GM12892 (cell line): ENCODE measurements at regions not wholly inside any gene's neighbourhood (a gene's known extent, or its start where the extent isn't known, plus 50 kb on each side); places are given as distances from the start of the nearest gene placed in this dataset.

Experiments used
- DNase-seq: peaks from one replicate; pipeline ENCODE4 v3.0.0; 2011; ENCODE audit not compliant: insufficient read length
- FAIRE-seq: peaks from 2 replicates; lab custom pipeline; 2011; peaks lifted over from hg19 to GRCh38; lab: Jason Lieb, UNC
- POLR2A ChIP-seq: IDR thresholded peaks from 2 replicates; pipeline ENCODE4 v1.6.1; 2011; ENCODE audit warnings: low read depth, low read length, control low read depth
- POLR2AphosphoS5 ChIP-seq: IDR thresholded peaks from 2 replicates; pipeline ENCODE4 v1.6.1; 2011; ENCODE audit warnings: low read depth, low read length, control low read depth
- TAF1 ChIP-seq: IDR thresholded peaks from 2 replicates; pipeline ENCODE4 v1.6.1; 2011; ENCODE audit warnings: low read depth, mild to moderate bottlenecking, control low read depth, low read length, borderline replicate concordance

GRCh38 chr3:78347176-78347575, 1307.3 kb downstream of the ROBO2 start:
- FAIRE-seq, result no peak
- no peak for TF ChIP-seq POLR2AphosphoS5
- TF ChIP-seq TAF1, result no peak
- TF ChIP-seq POLR2A, result no peak
- DNase-seq, result no peak

- FAIRE-seq, result no peak
- DNase-seq, result no peak
- TF ChIP-seq POLR2AphosphoS5 (no peak), TAF1 (no peak), POLR2A (no peak)
Observed at GRCh38 chr3:78348664-78349063, 1308.8 kb downstream of the ROBO2 start.

- TF ChIP-seq TAF1 (no peak), POLR2AphosphoS5 (no peak), POLR2A (no peak)
- no peak for DNase-seq
- no peak for FAIRE-seq
Observed at GRCh38 chr3:78349571-78349970, 1309.7 kb downstream of the ROBO2 start.

GRCh38 chr3:78351334-78351733, 1311.4 kb downstream of the ROBO2 start:
- TF ChIP-seq POLR2A, result no peak
- no peak for TF ChIP-seq POLR2AphosphoS5
- no peak for TF ChIP-seq TAF1
- no peak for FAIRE-seq

GRCh38 chr3:78353231-78353630, 1313.3 kb downstream of the ROBO2 start:
- no peak for TF ChIP-seq POLR2A
- no peak for TF ChIP-seq POLR2AphosphoS5
- TF ChIP-seq TAF1, result no peak
- DNase-seq (no peak), FAIRE-seq (no peak)

More at GRCh38 chr3:78351334-78351733, 1311.4 kb downstream of the ROBO2 start:
- DNase-seq, result no peak

GRCh38 chr3:78360849-78361248, 1321.0 kb downstream of the ROBO2 start:
- FAIRE-seq, result no peak
- no peak for DNase-seq
- no peak for TF ChIP-seq POLR2A
- no peak for TF ChIP-seq POLR2AphosphoS5
- TF ChIP-seq TAF1, result no peak

- FAIRE-seq, result no peak
- DNase-seq, result no peak
- TF ChIP-seq TAF1 (no peak), POLR2AphosphoS5 (no peak)
Observed at GRCh38 chr3:78368636-78369345, 1328.9 kb downstream of the ROBO2 start.

- no peak for TF ChIP-seq TAF1
- TF ChIP-seq POLR2AphosphoS5, result no peak
- no peak for TF ChIP-seq POLR2A
- no peak for DNase-seq
- FAIRE-seq, result no peak
Observed at GRCh38 chr3:78390221-78390620, 1350.3 kb downstream of the ROBO2 start.

- DNase-seq, result no peak
- no peak for FAIRE-seq
Observed at GRCh38 chr3:78398401-78398800, 1358.5 kb downstream of the ROBO2 start.

GRCh38 chr3:78402720-78403119, 1362.8 kb downstream of the ROBO2 start:
- FAIRE-seq (no peak), DNase-seq (no peak)
- no peak for TF ChIP-seq POLR2AphosphoS5
- no peak for TF ChIP-seq TAF1
- no peak for TF ChIP-seq POLR2A

More at GRCh38 chr3:78398401-78398800, 1358.5 kb downstream of the ROBO2 start:
- TF ChIP-seq POLR2A, result no peak
- TF ChIP-seq POLR2AphosphoS5, result no peak
- TF ChIP-seq TAF1, result no peak

GRCh38 chr3:78405745-78406144, 1362.1 kb downstream of the ROBO1 start:
- FAIRE-seq (no peak), DNase-seq (no peak)
- TF ChIP-seq POLR2AphosphoS5, result no peak
- no peak for TF ChIP-seq POLR2A
- no peak for TF ChIP-seq TAF1

- FAIRE-seq, result no peak
- DNase-seq, result no peak
- no peak for TF ChIP-seq POLR2AphosphoS5
- no peak for TF ChIP-seq POLR2A
- no peak for TF ChIP-seq TAF1
Observed at GRCh38 chr3:78406396-78406795, 1361.4 kb downstream of the ROBO1 start.
